Stimulated activated CD8-positive, alpha-beta memory T cell treated with anti-CD3 and anti-CD28 coated beads, Interleukin-7, amount 100 ng/mL, for 24 hours (primary cell): ENCODE measurements at regions not wholly inside any gene's neighbourhood (a gene's known extent, or its start where the extent isn't known, plus 50 kb on each side); places are given as distances from the start of the nearest gene placed in this dataset.

Experiments
- DNase-seq: peaks from one replicate; pipeline ENCODE4 v3.0.0-alpha.2; 2020; ENCODE audit warnings: low read depth

DNA sequence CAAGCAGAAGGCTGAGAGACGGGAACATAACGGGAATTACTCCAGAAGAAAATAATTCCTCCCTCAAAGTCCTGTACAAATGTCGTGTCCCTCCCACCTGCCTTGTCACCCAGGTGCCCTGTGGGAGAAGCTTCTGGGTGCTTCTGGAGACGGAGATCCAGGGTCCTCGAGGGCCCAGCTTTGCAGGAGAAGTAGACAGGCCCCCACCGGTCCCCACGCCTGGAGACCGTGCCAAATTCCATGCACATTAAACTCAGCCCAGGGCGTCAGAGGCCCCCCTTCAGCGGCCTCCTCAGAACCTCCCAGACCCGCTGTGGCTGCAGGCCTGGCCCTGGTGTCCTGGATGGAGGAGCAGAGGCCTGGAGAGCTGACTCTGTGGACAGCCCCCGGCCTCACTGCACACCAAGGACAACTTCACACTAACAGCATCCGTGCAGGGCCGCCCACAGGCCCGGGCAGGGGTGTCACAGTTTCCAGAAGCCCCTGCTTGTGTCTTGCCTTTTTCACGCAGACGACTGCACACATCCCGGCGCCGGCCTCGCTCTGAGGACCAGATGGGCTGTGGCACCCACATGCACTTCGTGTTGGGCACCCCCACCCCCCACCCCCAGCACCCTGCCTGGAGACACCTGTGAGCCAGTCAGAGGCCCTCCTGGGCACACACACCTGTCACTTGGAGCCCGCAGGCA is 734.3 kb downstream of the BRD1 start:
- DNase-seq, result no peak

DNA sequence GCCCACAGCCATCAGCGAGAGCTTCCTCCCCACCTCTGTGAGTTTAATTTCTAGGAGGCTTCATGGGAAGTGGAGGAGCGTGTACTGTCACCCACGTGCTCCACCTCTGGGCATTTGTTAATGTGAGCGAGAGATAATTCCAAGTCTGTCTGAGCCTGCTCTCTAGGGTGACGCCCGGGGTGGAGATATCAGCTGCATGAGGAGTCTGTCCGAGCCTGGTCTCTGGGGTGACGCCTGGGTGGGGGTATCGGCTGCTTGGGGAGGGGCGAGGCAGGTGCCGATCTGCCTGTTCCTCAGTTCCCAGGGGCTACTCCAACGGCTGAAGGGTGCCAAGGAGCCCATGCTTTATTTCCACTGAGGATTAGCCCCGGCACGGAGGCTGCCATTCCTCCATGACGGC is 735.0 kb downstream of the BRD1 start:
- no peak for DNase-seq

DNA sequence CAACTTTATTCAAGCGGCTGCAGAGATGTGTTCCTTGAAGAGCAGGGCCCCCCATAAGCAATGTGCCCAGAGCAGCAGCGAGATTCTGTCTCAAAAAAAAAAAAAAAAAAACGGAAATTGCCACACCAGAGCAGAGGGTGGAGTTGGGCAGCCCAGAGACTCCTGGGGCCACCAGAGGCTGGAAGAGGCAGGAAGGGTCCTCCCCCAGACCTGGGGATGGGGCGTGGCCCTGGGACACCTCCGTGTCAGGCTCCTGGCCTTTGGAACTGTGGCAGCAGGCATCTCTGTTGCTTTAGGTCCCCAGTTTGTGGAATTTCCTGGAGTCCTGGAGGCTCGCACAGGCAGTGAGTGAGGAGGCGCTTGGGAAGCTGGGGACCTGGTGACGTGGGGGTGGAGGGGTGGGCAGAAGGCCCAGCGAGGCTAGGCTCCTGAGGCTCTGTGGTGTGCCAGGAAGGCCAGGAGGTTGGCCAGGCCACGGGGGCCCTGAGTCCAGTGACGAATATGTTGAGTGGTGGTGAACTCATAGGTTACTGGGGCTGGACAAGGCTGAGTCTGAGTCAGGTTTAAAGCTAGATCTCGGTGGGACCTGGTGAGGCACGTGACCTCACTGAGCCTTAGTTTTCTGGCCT is 735.6 kb downstream of the BRD1 start:
- DNase-seq, result no peak

DNA sequence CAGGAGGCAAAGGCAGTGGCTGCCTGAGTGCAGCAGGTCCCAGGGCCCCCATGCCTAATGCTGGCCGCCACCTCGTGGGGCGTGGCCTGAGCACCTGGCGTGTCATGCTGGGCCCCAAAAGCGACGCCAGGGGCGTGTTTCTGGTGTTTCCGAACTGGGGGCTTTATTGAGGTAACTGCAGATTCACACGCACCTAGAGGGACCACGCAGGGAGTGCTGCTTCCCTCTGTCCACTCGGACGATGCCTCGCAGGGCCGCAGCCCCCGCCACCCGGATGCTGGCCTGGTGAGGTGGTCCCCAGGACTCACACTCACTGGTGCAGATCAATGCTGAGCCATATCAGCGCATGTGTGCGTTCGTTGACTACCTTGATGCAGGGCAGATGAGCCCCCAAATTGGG is 736.2 kb downstream of the BRD1 start:
- DNase-seq, result no peak

DNA sequence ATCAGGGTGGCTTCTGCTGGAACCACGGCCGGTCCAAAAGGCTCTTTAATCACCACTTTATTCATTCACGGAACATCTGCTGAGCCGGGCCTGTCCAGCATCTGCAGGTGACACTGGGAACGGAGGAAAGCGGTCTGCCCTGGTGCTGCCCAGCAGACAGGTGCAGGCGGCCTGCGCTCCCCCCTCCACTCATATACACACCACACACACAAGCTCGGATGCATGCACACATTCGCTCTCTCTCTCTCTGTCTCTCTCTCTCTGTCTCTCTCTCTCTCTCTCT is 736.9 kb downstream of the BRD1 start:
- DNase-seq, result no peak

DNA sequence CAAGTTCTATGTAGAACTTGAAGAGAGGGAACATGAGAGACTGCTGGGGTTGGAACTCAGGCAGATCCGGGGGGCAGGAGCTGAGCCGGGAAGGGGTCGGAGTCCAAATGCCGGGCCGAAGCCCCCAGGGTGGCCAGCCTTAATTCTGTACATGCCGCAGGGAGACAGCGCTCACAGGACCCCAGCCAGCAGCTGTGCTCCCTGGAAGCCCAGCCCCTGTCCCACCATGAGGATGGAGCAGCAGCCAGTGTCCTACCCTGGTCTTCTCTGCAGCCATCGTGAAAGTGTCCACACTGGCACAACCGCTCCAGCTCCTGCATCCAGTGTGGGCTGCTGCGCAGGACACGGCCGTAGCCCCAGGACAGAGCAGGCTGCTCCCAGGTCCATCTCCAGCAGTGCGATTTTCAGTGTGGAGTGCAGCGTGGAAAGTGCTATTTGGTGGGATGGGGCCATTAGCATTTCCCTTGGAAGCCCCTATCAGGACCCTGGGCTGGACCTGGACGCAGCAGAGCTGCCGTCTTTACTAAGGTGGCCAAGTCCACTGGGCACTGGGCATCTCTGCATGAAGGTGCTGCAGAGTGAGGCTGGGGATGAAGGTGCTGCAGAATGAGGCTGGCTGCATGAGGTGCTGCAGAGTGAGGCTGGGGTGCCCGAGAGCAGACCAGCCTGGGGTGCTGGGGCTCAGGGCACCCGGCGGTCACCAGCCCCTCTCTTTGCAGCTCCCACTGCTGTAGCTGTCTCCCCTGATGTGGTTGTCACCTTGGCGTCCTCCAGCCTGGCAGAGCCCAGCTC is 737.4 kb downstream of the BRD1 start:
- no peak for DNase-seq

DNA sequence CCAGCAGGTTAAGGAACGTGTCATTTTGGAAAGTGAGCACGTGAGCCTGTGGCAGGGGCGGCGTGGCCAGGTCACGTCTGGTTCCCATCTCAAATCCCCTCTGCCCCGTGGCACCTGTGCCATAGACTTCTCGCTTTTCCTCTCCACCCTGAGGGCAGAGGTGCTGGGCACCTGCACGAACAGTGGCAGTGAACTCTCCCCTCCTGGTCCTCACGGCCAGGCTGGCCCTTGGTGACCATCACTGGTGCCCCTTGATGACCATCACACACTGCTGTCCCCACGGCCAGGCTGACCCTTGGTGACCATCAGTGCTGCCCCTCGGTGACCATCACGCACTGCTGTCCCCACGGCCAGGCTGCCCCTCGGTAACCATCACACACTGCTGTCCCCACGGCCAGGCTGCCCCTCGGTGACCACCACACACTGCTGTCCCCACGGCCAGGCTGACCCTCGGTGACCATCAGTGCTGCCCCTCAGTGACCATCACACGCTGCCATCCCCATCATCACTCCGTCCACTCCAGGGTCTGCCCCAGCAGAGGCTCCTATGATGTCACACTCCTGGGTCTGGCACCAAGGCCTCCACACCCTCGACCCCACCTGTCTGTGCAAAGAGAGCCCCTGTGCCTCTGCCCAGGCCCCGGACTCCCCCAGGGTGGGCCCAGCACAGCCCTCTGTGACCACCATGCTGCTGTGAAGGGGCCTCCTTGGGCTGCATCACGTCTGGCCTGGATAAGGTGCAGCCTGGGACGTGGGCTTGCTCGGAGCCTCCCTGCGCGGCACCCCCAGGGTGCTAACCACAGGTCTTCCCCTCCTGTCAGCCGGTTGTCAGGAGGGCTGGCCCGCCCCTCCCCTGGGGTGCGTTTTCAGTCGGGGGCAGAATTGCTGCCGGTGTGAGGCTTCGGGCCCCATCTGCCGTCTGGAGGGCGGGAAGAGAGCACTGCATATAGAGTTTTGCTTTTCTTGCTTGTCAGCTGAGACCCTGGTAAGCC is 738.6 kb downstream of the BRD1 start:
- no peak for DNase-seq

DNA sequence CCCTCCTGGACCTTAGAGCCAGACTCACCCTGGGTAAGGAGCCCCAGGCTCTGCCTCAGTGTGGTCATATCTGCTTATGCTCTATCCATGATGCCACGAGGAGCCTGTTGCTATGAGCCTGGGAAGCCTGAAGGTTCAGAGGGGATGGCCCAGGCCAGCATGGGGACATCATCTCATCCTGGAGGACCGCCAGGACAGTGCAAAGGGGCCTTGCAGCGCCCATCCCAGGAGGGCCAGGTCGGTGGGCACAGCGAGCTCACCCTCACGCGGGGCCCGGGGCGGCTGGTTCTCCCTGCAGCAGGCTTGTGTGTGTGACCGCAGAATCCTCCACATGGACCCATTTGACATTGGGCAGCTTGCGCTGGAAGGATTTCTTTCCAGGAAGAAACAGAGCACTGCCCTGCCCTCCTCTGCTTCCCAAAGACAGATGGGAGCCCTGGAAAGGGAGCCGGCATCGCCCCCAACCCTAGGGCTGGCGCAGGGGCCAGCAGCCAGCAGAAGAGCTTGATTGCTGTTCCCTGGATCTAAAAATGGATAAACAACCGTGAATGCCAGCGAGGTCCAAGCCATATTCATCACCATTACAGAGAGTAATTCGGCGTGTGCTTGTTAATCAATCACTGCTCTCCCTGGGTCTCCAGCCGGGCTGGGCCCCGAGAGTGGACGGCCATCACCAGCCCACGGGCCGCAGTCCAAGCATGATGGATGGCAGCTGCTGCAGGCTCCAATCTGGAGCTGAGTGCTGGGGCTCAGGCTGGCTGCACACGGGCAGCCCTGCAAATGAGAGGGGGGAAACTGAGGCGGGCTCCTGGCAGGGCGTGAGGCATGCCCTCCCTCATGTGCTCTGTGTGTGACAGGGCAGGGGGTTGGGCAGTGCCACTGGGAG is 739.7 kb downstream of the BRD1 start:
- no peak for DNase-seq

DNA sequence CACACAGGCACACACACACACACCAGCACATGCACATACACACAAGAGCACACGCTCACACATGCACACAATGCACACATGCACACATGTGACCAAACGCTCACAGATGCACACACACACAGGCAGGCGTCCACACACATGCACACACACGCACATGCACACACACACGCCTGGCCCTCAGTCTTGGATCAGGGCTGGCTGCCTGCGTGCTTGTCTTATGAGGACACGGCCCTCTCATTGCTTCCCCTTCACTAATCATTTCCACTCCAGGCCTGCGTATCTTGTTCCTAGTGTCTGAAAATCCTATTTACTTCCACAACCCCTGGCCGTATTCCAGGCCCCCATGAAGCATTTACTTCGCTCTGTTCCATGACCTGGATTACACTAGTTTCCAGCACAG is 740.5 kb downstream of the BRD1 start:
- DNase-seq, result no peak

DNA sequence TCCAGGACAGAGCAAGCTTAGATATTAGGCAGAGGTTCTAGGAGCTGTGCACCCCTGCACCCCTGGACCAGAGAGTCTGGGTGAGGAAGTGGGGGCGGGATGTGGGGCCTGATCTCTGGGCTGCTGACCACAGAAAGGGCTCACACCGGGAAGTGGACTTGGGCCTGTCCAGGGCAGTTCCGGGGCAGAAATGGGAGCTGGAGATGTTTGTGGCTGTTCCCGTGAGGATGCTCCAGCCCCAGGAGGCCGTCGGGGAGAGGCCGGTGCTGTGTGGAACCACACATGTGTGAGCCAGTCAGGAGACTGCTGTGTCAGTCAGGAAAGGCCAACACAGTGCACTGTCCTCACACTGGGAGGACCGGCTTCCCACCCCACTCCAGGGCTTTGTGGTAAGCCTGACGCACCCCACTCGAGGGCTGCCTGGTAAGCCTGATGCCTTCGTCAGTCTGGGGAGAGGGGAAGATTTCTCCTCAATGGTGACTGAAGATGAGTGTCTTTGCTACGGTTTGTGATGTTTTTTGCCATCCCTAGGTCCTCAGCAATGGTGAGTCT is 741.0 kb downstream of the BRD1 start:
- no peak for DNase-seq

DNA sequence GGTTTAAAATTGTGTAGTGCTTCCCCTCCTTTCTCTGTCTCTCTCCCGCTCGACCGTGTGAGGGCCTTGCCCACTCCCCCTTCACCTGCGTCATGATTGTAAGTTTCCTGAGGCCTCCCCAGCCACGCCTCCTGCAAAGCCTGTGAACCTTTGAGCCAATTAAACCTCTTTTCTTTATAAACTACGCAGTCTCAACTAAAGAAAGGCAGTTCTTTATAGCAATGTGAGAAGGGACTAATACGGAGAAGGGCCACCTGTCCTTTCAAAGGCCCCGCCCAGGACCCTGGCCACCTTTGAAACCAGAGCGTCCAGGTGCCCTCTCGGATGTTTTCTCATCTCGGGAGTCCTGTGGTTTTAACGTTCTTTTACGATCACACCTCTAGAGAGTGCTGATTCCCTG is 741.5 kb downstream of the BRD1 start:
- no peak for DNase-seq

DNA sequence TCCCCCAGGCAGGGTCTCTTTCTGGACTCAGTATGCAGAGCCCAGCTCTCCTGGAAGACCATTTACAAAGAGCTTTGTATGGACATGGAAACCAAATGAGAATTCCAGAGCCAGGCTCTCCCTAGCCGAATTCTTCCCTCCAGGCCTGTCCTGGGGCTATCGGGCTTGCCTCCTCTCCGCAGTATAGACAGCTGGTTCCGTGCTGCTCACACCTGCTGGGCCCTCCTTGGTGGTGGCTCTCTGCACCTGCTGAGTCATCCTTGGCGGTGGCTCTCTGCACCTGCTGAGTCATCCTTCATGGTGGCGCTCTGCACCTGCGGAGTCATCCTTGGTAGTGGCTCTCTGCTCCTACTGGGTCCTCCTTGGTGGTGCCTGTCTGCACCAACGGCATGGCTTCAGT is 743.5 kb downstream of the BRD1 start:
- DNase-seq, result no peak

DNA sequence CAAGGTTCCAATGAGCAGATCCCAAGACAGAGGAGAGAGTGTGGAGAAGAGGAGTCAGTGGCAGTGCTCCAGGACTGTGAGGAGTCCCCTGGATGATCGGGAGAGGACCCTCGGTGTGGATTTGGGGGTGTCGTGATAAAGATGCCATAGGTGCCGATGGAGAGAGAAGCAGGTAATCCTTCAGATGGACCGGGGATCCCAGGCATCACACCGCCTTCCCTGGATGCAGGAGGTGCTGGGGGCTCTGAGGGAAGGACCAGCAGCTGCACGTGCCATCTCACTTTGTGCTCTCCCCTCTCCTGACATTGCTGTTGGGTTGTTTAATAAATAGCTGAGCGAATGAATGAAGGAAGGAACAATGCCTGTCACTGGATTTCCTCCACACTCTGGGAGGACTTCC is 744.1 kb downstream of the BRD1 start:
- no peak for DNase-seq

DNA sequence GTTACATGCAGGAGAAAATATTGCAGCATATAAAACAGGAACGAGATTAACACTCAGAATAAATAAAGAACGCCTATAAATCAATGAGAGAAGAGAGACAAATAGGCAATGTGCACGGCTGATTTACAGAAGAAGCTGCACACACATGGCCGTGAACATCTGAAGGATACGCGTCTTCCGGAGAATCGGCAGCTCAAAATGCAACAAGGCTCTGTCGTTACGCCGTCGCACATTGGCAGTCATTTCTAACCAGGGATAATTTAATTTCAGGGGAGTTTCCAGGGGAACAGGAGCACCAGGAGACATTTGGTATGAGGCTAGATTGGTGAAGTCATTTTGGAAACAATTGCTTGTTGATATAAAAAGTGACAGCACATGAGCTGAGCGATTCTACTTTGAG is 745.2 kb downstream of the BRD1 start:
- DNase-seq, result no peak

DNA sequence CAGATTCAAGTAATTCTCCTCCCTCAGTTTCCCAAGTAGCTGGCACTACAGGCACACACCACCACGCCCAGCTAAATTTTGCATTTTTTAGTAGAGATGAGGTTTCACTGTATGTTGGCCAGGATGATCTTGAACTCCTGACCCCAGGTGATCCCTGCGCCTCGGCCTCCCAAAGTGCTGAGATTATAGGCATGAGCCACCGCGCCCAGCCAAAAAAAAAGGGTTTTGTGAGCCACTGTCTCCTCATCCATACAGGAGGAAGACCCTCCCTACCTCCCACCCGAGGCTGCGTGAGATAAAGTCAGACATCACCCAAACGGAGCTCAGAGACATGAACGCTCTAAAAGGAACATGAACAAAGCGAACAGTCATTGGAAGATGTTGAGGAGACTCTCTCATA is 745.7 kb downstream of the BRD1 start:
- no peak for DNase-seq

DNA sequence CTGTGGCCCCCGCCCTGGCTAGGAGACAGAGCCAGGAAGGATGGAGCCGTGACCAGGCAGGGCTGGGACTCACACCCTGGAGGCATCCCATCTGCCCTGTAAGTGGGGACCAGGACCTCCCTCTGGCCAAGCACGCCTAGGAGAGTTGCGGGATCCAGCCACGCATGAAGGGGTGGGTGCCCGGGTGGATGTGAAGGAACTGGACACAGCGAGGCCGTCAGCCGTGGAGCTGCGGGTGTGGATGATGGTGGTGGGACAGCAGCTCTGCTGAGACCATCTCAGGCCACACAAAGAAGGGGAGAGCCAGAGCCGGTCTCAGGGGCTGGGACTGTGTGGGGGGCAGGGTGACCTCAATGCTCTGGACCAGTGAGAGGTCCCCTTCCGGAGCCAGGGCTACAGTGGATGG is 746.4 kb downstream of the BRD1 start:
- DNase-seq, result no peak

DNA sequence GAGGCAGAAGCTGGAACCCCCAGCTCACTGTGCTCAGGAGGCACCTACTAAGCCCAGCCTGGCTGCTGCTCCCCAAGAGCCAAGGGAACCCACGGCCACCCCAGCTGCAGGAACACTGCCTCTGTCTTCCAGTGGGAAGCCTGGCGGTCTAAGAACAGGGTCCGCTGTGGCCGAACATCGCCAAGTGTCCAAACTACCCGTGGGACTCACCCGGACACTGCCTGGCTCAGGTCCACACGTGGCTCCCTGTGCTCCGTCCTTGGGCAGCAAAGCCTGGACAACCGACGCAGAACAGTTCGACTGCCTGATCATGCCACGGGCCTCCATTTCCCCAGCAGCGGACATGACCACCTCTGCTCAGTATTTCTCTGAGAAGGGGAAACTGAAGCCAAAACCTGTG is 747.0 kb downstream of the BRD1 start:
- no peak for DNase-seq

DNA sequence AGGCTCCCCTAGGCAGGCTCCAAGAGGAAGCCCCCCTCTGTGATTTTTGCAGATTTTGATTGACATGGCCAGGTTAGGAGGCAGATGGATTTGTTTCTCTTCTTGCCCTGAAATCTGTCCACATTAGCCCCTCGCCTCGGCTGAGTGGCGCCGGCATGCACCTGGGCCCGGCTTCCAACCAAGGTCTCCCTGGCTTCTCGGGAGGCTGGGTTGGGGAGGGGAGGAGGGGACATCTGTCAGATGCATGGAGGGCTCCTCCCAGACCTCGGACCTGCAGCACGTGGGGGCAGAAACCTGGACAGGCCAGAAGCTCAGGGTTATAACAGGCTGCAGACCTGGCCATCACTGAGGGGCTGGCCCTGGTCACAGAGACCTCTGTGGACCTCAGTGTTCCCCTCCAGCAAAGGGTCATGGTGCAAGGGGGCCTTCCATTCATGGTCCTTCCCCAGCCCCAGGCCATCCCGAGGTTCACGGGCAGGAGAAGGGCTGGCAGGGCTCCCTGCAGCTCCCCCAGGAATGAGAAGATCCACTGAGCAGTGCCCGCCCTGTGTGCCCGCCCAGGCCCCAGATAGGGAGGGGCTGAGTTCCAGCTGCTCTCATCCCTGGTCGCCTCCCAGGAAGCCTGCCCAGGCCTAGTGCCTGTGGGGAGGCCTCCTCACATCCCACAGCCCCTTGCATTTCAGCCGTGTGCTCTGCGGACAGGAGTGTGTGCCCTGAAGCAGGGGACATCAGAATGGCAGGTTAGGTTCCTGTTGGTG is 747.8 kb downstream of the BRD1 start:
- DNase-seq, result no peak

DNA sequence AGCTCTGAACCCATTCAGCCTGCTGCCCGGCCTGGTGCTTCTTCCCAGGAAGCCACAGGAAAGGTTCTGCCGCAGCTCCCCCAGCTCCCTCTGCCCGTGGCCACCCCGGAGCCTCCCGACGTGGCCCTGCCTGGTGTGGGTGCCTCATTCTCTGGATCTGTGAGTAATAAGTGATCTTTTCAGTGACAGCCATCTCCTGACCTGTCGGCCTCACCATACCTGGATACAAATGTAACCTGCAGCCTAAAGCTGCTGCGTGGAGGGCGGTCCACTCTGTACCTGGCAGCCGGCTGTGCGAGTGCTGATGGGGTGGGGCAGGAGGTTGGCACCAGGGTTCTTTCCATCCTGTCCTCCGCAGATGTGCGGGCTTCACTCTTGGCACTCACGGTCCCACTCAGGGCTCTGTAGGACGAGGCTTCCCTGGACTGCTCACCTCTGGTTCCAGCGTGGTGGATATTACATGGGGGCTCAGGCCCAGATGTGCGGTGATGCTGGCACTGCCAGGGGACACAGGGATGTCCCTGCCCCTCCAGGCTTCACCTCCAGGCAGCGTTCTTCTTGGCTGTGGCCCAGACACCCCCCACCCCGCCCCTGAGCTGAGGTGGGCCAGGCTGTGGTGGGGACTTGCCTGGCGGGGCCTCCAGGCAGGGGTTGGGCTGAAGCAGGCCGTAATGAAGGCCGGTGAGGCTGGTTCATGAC is 748.5 kb downstream of the BRD1 start:
- no peak for DNase-seq
